ENCODE measurements at regions not wholly inside any gene's neighbourhood (a gene's known extent, or its start where the extent isn't known, plus 50 kb on each side); places are given as distances from the start of the nearest gene placed in this dataset.

GRCh38 chrX:115448146-115448545 is 112.8 kb upstream of the PLS3 start:
- Histone ChIP-seq H3K9me3 (ENCODE audit: control insufficient read depth, low read depth, low read length) (no peaks in the 10 kb centered on the region), H3K36me3 (ENCODE audit: control insufficient read depth, low read depth, low read length) (no peaks in the 10 kb centered on the region), H3K27me3 (ENCODE audit: control insufficient read depth, insufficient read depth, low read length) (no peaks in the 10 kb centered on the region)

GRCh38 chrX:115449742-115450141 is 111.2 kb upstream of the PLS3 start:
- Histone ChIP-seq H3K4me3 (ENCODE audit: low read length) (no peak overlapping the region), H3K27ac (ENCODE audit: low read length) (no peak overlapping the region), H3K27me3 (ENCODE audit: control insufficient read depth, insufficient read depth, low read length) (no peaks in the 10 kb centered on the region), H3K9me3 (ENCODE audit: control insufficient read depth, low read depth, low read length) (no peaks in the 10 kb centered on the region), H3K36me3 (ENCODE audit: control insufficient read depth, low read depth, low read length) (no peaks in the 10 kb centered on the region), H3K9ac (ENCODE audit: low read length) (no peak overlapping the region), H3K4me1 (ENCODE audit: control insufficient read depth, low read depth, low read length) (no peaks in the 10 kb centered on the region)

More at GRCh38 chrX:115448146-115448545, 112.8 kb upstream of the PLS3 start:
- no peak overlapping the region for H3K4me3 ChIP-seq (ENCODE audit: low read length)
- H3K9ac ChIP-seq (ENCODE audit: low read length): no peak overlapping the region
- H3K4me1 ChIP-seq (ENCODE audit: control insufficient read depth, low read depth, low read length): no peaks in the 10 kb centered on the region
- H3K27ac ChIP-seq (ENCODE audit: low read length): no peak overlapping the region

DNA sequence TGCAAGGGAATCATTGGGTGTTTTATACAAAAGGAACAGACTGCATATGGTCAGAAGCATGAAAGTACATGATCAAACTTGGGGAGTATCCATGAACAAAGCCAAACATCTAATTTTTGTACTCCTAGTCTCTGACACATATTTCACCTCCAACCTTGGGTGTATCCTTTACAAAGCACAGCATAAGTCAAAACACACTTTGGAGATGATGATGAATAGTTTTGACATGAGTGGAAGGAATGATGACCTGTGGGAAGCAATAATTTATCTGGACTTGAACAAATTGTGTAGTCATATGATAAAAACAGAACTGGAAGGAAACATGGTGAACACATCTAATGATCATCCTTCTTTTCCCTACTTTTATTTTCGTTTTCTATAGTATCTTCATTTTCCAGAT is 108.7 kb upstream of the PLS3 start:
- H3K27me3 ChIP-seq (ENCODE audit: control insufficient read depth, insufficient read depth, low read length): no peaks in the 10 kb centered on the region
- no peak overlapping the region for H3K9ac ChIP-seq (ENCODE audit: low read length)
- no peaks in the 10 kb centered on the region for H3K4me1 ChIP-seq (ENCODE audit: control insufficient read depth, low read depth, low read length)
- no peaks in the 10 kb centered on the region for H3K9me3 ChIP-seq (ENCODE audit: control insufficient read depth, low read depth, low read length)
- no peak overlapping the region for H3K4me3 ChIP-seq (ENCODE audit: low read length)
- H3K36me3 ChIP-seq (ENCODE audit: control insufficient read depth, low read depth, low read length): no peaks in the 10 kb centered on the region
- H3K27ac ChIP-seq (ENCODE audit: low read length): no peak overlapping the region

DNA sequence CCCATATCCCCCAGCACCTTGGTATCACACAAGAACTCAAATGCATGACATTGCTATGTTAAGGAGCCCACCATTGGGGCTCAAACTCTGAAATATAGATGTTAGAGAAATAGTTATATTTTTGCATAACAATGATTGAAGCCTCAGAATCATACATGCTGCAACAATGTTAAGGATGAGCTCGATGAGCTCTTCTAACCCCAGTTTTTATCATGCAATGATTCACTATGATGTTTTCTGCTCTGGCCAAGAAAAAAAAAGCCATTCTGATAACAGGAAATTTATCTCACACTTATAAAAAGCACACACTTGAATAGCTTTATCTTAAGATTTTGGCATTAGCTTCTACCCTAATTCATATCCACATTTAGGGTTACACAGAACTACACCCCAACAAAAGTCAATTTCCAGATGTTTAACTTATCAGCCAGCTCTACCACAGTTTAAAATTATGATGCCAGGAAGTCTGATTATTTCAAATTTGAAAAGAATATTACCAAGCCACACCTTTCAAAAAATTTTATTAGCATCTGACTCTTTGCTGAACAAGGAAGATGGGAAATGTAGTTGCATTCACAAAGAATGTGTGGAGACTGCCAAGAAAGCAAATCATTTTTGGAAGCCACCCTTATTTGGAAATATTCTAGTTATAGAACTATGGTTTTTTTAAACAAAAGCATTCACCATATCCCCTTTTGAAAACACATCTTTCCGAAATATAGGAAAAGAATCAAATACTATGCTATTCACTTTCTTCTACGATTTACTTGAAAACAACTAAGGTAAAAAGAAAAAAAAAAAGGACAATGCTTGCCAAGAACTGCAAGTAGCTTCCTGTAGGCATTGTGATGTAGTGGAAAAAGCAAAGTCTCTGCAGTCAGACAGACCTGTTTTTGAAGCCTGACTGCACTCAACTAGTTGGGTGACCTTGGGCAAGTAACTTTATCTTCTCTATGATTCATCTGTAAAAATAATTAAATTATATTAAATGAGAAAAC is 100.8 kb upstream of the PLS3 start:
- Histone ChIP-seq H3K4me3 (ENCODE audit: low read length) (no peak overlapping the region), H3K9me3 (ENCODE audit: control insufficient read depth, low read depth, low read length) (no peaks in the 10 kb centered on the region), H3K4me1 (ENCODE audit: control insufficient read depth, low read depth, low read length) (no peaks in the 10 kb centered on the region), H3K27ac (ENCODE audit: low read length) (no peak overlapping the region), H3K9ac (ENCODE audit: low read length) (no peak overlapping the region), H3K36me3 (ENCODE audit: control insufficient read depth, low read depth, low read length) (no peaks in the 10 kb centered on the region), H3K27me3 (ENCODE audit: control insufficient read depth, insufficient read depth, low read length) (no peaks in the 10 kb centered on the region)

GRCh38 chrX:115462406-115462805 is 98.6 kb upstream of the PLS3 start:
- H3K27me3 ChIP-seq (ENCODE audit: control insufficient read depth, insufficient read depth, low read length): no peaks in the 10 kb centered on the region
- H3K9ac ChIP-seq (ENCODE audit: low read length): no peak overlapping the region
- no peak overlapping the region for H3K4me3 ChIP-seq (ENCODE audit: low read length)
- H3K4me1 ChIP-seq (ENCODE audit: control insufficient read depth, low read depth, low read length): no peaks in the 10 kb centered on the region
- no peak overlapping the region for H3K27ac ChIP-seq (ENCODE audit: low read length)
- H3K9me3 ChIP-seq (ENCODE audit: control insufficient read depth, low read depth, low read length): no peaks in the 10 kb centered on the region
- H3K36me3 ChIP-seq (ENCODE audit: control insufficient read depth, low read depth, low read length): no peaks in the 10 kb centered on the region

DNA sequence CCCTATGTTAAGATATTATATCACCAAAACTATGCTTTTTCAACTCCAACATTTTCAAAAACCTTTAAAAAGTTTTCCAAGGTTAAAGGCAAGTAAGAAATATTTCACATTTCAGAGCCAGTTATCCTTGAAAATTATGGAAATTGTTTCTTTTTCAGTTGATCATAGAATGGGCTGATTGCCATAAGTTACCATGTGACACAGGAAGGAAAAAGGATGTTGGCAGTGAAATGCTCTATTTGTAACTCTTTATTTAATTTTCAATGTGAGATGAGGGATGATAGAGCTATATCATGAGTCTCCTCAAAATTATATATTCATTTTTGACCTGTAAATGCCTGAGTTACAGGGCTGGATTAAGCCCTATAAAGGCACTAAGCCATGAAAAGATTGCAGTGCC is 93.0 kb upstream of the PLS3 start:
- Histone ChIP-seq H3K4me1 (ENCODE audit: control insufficient read depth, low read depth, low read length) (no peaks in the 10 kb centered on the region), H3K9ac (ENCODE audit: low read length) (no peak overlapping the region), H3K4me3 (ENCODE audit: low read length) (no peak overlapping the region), H3K27ac (ENCODE audit: low read length) (no peak overlapping the region), H3K27me3 (ENCODE audit: control insufficient read depth, insufficient read depth, low read length) (no peaks in the 10 kb centered on the region), H3K36me3 (ENCODE audit: control insufficient read depth, low read depth, low read length) (no peaks in the 10 kb centered on the region), H3K9me3 (ENCODE audit: control insufficient read depth, low read depth, low read length) (no peaks in the 10 kb centered on the region)

- no peaks in the 10 kb centered on the region for H3K4me1 ChIP-seq (ENCODE audit: control insufficient read depth, low read depth, low read length)
- no peak overlapping the region for H3K27ac ChIP-seq (ENCODE audit: low read length)
- no peak overlapping the region for H3K4me3 ChIP-seq (ENCODE audit: low read length)
Measured at GRCh38 chrX:115472131-115472530, 88.8 kb upstream of the PLS3 start.

GRCh38 chrX:115486510-115486909 is 74.5 kb upstream of the PLS3 start:
- no peak overlapping the region for H3K9ac ChIP-seq (ENCODE audit: low read length)
- no peak overlapping the region for H3K4me3 ChIP-seq (ENCODE audit: low read length)
- H3K27me3 ChIP-seq (ENCODE audit: control insufficient read depth, insufficient read depth, low read length): no peaks in the 10 kb centered on the region
- no peaks in the 10 kb centered on the region for H3K4me1 ChIP-seq (ENCODE audit: control insufficient read depth, low read depth, low read length)
- H3K27ac ChIP-seq (ENCODE audit: low read length): no peak overlapping the region
- H3K9me3 ChIP-seq (ENCODE audit: control insufficient read depth, low read depth, low read length): no peaks in the 10 kb centered on the region
- no peaks in the 10 kb centered on the region for H3K36me3 ChIP-seq (ENCODE audit: control insufficient read depth, low read depth, low read length)

More at GRCh38 chrX:115472131-115472530, 88.8 kb upstream of the PLS3 start:
- Histone ChIP-seq H3K36me3 (ENCODE audit: control insufficient read depth, low read depth, low read length) (no peaks in the 10 kb centered on the region), H3K9me3 (ENCODE audit: control insufficient read depth, low read depth, low read length) (no peaks in the 10 kb centered on the region), H3K9ac (ENCODE audit: low read length) (no peak overlapping the region), H3K27me3 (ENCODE audit: control insufficient read depth, insufficient read depth, low read length) (no peaks in the 10 kb centered on the region)

GRCh38 chrX:115487608-115488007 is 73.4 kb upstream of the PLS3 start:
- no peaks in the 10 kb centered on the region for H3K9me3 ChIP-seq (ENCODE audit: control insufficient read depth, low read depth, low read length)
- H3K36me3 ChIP-seq (ENCODE audit: control insufficient read depth, low read depth, low read length): no peaks in the 10 kb centered on the region
- H3K9ac ChIP-seq (ENCODE audit: low read length): no peak overlapping the region
- H3K27me3 ChIP-seq (ENCODE audit: control insufficient read depth, insufficient read depth, low read length): no peaks in the 10 kb centered on the region
- H3K4me3 ChIP-seq (ENCODE audit: low read length): no peak overlapping the region
- no peak overlapping the region for H3K27ac ChIP-seq (ENCODE audit: low read length)
- H3K4me1 ChIP-seq (ENCODE audit: control insufficient read depth, low read depth, low read length): no peaks in the 10 kb centered on the region

- no peaks in the 10 kb centered on the region for H3K4me1 ChIP-seq (ENCODE audit: control insufficient read depth, low read depth, low read length)
- no peaks in the 10 kb centered on the region for H3K36me3 ChIP-seq (ENCODE audit: control insufficient read depth, low read depth, low read length)
- no peaks in the 10 kb centered on the region for H3K27me3 ChIP-seq (ENCODE audit: control insufficient read depth, insufficient read depth, low read length)
- H3K9me3 ChIP-seq (ENCODE audit: control insufficient read depth, low read depth, low read length): no peaks in the 10 kb centered on the region
- no peak overlapping the region for H3K9ac ChIP-seq (ENCODE audit: low read length)
- no peak overlapping the region for H3K27ac ChIP-seq (ENCODE audit: low read length)
- no peak overlapping the region for H3K4me3 ChIP-seq (ENCODE audit: low read length)
Measured at GRCh38 chrX:115490814-115491213, 70.2 kb upstream of the PLS3 start.

DNA sequence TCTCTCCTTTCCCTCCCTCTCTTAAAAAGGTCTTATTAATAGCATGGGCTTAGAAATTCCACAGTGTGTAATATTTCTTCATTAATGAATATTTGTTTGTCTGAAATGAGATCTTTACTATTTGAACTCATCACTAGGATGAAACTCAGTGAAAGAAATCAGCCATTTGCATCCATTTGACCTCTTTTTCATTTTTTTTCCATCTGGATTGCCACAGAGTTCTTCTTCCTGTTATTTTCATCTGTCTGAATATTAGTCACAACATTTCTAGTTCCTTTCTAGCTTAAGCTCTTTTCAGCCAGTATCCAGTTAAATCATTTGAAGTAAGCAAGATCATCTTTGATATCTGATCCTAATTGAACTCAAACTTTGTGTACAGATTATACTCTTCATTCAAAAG is 69.2 kb upstream of the PLS3 start:
- H3K9me3 ChIP-seq (ENCODE audit: control insufficient read depth, low read depth, low read length): no peaks in the 10 kb centered on the region
- no peak overlapping the region for H3K4me3 ChIP-seq (ENCODE audit: low read length)
- H3K4me1 ChIP-seq (ENCODE audit: control insufficient read depth, low read depth, low read length): no peaks in the 10 kb centered on the region
- no peak overlapping the region for H3K27ac ChIP-seq (ENCODE audit: low read length)
- no peaks in the 10 kb centered on the region for H3K36me3 ChIP-seq (ENCODE audit: control insufficient read depth, low read depth, low read length)
- H3K9ac ChIP-seq (ENCODE audit: low read length): no peak overlapping the region
- H3K27me3 ChIP-seq (ENCODE audit: control insufficient read depth, insufficient read depth, low read length): no peaks in the 10 kb centered on the region

DNA sequence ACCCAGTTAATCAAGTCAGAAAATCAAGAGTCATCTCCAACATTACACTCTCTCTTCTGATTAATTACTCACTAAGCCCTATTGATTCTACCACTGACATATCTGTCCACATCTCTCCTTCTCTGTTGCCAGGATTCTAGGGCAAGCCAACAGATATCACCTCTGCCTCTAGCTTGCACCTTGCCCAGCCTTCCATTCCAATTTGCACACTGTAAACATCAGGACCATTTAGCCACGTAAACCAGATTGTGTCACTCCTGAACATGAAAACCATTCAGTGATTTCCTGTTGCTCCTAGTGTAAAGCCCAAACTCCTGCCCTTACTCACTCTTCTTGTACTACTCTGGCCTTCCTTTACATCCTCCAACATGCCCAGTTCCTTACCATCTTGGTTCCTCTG is 68.0 kb upstream of the PLS3 start:
- H3K27ac ChIP-seq (ENCODE audit: low read length): no peak overlapping the region
- no peak overlapping the region for H3K4me3 ChIP-seq (ENCODE audit: low read length)
- H3K9me3 ChIP-seq (ENCODE audit: control insufficient read depth, low read depth, low read length): no peaks in the 10 kb centered on the region
- no peaks in the 10 kb centered on the region for H3K27me3 ChIP-seq (ENCODE audit: control insufficient read depth, insufficient read depth, low read length)
- H3K4me1 ChIP-seq (ENCODE audit: control insufficient read depth, low read depth, low read length): no peaks in the 10 kb centered on the region
- H3K9ac ChIP-seq (ENCODE audit: low read length): no peak overlapping the region
- H3K36me3 ChIP-seq (ENCODE audit: control insufficient read depth, low read depth, low read length): no peaks in the 10 kb centered on the region

Data from iPS-18a (cell line).